ENCODE measurements at regions not wholly inside any gene's neighbourhood (a gene's known extent, or its start where the extent isn't known, plus 50 kb on each side); places are given as distances from the start of the nearest gene placed in this dataset.

DNA sequence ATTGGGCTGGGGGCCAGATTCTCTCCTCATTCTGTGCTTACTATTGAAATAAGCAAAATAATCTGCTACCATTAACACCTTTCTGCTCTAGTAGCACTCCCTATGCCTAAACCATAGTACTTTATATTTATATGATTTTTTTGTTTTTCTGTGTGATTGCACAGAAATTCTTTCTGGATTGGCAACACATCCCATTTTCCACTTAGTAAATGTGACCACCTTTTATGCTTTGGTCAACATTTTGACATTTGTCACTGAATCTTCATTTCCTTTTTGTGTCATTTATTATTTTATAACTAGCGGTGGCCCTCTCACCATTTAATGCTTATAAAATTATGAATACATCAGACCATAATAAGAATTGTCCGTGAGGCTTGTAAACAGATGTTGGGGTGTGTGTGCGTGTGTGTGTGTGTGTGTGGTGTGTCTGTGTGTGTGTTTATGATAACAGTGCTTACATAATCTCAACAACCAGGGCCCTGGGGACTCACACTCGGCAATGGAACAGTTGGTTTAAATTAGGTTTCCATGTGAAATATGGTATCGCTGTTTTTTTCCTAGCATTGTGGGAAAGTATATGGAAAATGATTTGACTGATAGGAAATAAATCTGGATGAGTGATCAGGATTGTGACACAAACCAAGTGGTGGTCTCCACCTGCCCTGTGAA is 138.9 kb downstream of the NOC3L start:
- TF ChIP-seq POLR2A (IDR thresholded peaks at IDR 0.05), result no peak
- TF ChIP-seq, protein P1, sequence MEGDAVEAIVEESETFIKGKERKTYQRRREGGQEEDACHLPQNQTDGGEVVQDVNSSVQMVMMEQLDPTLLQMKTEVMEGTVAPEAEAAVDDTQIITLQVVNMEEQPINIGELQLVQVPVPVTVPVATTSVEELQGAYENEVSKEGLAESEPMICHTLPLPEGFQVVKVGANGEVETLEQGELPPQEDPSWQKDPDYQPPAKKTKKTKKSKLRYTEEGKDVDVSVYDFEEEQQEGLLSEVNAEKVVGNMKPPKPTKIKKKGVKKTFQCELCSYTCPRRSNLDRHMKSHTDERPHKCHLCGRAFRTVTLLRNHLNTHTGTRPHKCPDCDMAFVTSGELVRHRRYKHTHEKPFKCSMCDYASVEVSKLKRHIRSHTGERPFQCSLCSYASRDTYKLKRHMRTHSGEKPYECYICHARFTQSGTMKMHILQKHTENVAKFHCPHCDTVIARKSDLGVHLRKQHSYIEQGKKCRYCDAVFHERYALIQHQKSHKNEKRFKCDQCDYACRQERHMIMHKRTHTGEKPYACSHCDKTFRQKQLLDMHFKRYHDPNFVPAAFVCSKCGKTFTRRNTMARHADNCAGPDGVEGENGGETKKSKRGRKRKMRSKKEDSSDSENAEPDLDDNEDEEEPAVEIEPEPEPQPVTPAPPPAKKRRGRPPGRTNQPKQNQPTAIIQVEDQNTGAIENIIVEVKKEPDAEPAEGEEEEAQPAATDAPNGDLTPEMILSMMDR (IDR thresholded peaks at IDR 0.05), result no peak
